ENCODE measurements at regions not wholly inside any gene's neighbourhood (a gene's known extent, or its start where the extent isn't known, plus 50 kb on each side); places are given as distances from the start of the nearest gene placed in this dataset.

GRCh38 chr11:116698080-116698479 lies 74.7 kb downstream of the BUD13 start:
- Histone ChIP-seq H3K4me3 (no peak overlapping the region), H3K9me3 (replicated peaks) (no peaks in the 10 kb centered on the region), H3K36me3 (no peaks in the 10 kb centered on the region), H3K27ac (no peak overlapping the region), H3K27me3 (no peaks in the 10 kb centered on the region), H3K4me1 (no peaks in the 10 kb centered on the region)
- DNase-seq = no peak

GRCh38 chr11:116697639-116698038 lies 75.1 kb downstream of the BUD13 start:
- no peaks in the 10 kb centered on the region for H3K36me3 ChIP-seq
- H3K9me3 ChIP-seq (replicated peaks) = no peaks in the 10 kb centered on the region
- no peaks in the 10 kb centered on the region for H3K4me1 ChIP-seq
- no peak overlapping the region for H3K4me3 ChIP-seq
- no peaks in the 10 kb centered on the region for H3K27me3 ChIP-seq
- DNase-seq = no peak
- H3K27ac ChIP-seq = no peak overlapping the region

GRCh38 chr11:116697011-116697410 lies 75.8 kb downstream of the BUD13 start:
- H3K4me3 ChIP-seq = no peak overlapping the region
- H3K27me3 ChIP-seq = no peaks in the 10 kb centered on the region
- no peak for DNase-seq
- H3K27ac ChIP-seq = no peak overlapping the region
- H3K4me1 ChIP-seq = no peaks in the 10 kb centered on the region
- H3K9me3 ChIP-seq (replicated peaks) = no peaks in the 10 kb centered on the region
- H3K36me3 ChIP-seq = no peaks in the 10 kb centered on the region

- H3K27ac ChIP-seq = no peak overlapping the region
- H3K27me3 ChIP-seq = no peaks in the 10 kb centered on the region
- no peak for DNase-seq
- no peaks in the 10 kb centered on the region for H3K36me3 ChIP-seq
- H3K4me1 ChIP-seq = no peaks in the 10 kb centered on the region
- H3K9me3 ChIP-seq (replicated peaks) = no peaks in the 10 kb centered on the region
- H3K4me3 ChIP-seq = no peak overlapping the region
Observed at GRCh38 chr11:116696381-116696941, 76.3 kb downstream of the BUD13 start.

GRCh38 chr11:116695657-116696254 lies 77.0 kb downstream of the BUD13 start:
- H3K9me3 ChIP-seq (replicated peaks) = no peaks in the 10 kb centered on the region
- no peaks in the 10 kb centered on the region for H3K36me3 ChIP-seq
- H3K4me1 ChIP-seq = no peaks in the 10 kb centered on the region
- no peaks in the 10 kb centered on the region for H3K27me3 ChIP-seq
- DNase-seq = no peak
- no peak overlapping the region for H3K27ac ChIP-seq
- H3K4me3 ChIP-seq = no peak overlapping the region

GRCh38 chr11:116694815-116695590 lies 77.8 kb downstream of the BUD13 start:
- Histone ChIP-seq H3K27me3 (no peaks in the 10 kb centered on the region), H3K4me1 (no peaks in the 10 kb centered on the region), H3K4me3 (no peak overlapping the region), H3K9me3 (replicated peaks) (no peaks in the 10 kb centered on the region), H3K27ac (no peak overlapping the region), H3K36me3 (no peaks in the 10 kb centered on the region)
- no peak for DNase-seq

- Histone ChIP-seq H3K27ac (no peak overlapping the region), H3K36me3 (no peaks in the 10 kb centered on the region)
- DNase-seq = no peak
Observed at GRCh38 chr11:116694349-116694725, 78.5 kb downstream of the BUD13 start.

GRCh38 chr11:116693593-116694348 lies 79.0 kb downstream of the BUD13 start:
- no peak for DNase-seq
- Histone ChIP-seq H3K36me3 (no peaks in the 10 kb centered on the region), H3K4me3 (no peak overlapping the region), H3K27ac (no peak overlapping the region), H3K4me1 (no peaks in the 10 kb centered on the region), H3K27me3 (no peaks in the 10 kb centered on the region), H3K9me3 (replicated peaks) (no peaks in the 10 kb centered on the region)

More at GRCh38 chr11:116694349-116694725, 78.5 kb downstream of the BUD13 start:
- Histone ChIP-seq H3K9me3 (replicated peaks) (no peaks in the 10 kb centered on the region), H3K4me3 (no peak overlapping the region), H3K4me1 (no peaks in the 10 kb centered on the region), H3K27me3 (no peaks in the 10 kb centered on the region)

GRCh38 chr11:116693102-116693570 lies 79.7 kb downstream of the BUD13 start:
- Histone ChIP-seq H3K4me3 (no peak overlapping the region), H3K36me3 (no peaks in the 10 kb centered on the region), H3K27ac (no peak overlapping the region), H3K4me1 (no peaks in the 10 kb centered on the region), H3K27me3 (no peaks in the 10 kb centered on the region), H3K9me3 (replicated peaks) (no peaks in the 10 kb centered on the region)
- DNase-seq = no peak

- Histone ChIP-seq H3K27ac (no peak overlapping the region), H3K36me3 (no peaks in the 10 kb centered on the region), H3K27me3 (no peaks in the 10 kb centered on the region), H3K9me3 (replicated peaks) (no peaks in the 10 kb centered on the region), H3K4me1 (no peaks in the 10 kb centered on the region), H3K4me3 (no peak overlapping the region)
- DNase-seq = no peak
Observed at GRCh38 chr11:116692318-116693101, 80.3 kb downstream of the BUD13 start.

- H3K9me3 ChIP-seq (replicated peaks) = no peaks in the 10 kb centered on the region
- DNase-seq = peak in 1 of 2 experiments; percentile 50
- no peak overlapping the region for H3K27ac ChIP-seq
- no peaks in the 10 kb centered on the region for H3K36me3 ChIP-seq
- H3K27me3 ChIP-seq = no peaks in the 10 kb centered on the region
- H3K4me3 ChIP-seq = no peak overlapping the region
- H3K4me1 ChIP-seq = no peaks in the 10 kb centered on the region
Observed at GRCh38 chr11:116691771-116692177, 81.0 kb downstream of the BUD13 start.

GRCh38 chr11:116690611-116691010 lies 82.2 kb downstream of the BUD13 start:
- Histone ChIP-seq H3K27me3 (no peaks in the 10 kb centered on the region), H3K36me3 (no peaks in the 10 kb centered on the region)

GRCh38 chr11:116689413-116690127 lies 83.2 kb downstream of the BUD13 start:
- no peak overlapping the region for H3K4me3 ChIP-seq
- no peak overlapping the region for H3K27ac ChIP-seq
- H3K36me3 ChIP-seq = no peaks in the 10 kb centered on the region
- no peaks in the 10 kb centered on the region for H3K27me3 ChIP-seq
- H3K9me3 ChIP-seq (replicated peaks) = no peaks in the 10 kb centered on the region
- no peak for DNase-seq
- H3K4me1 ChIP-seq = no peaks in the 10 kb centered on the region

More at GRCh38 chr11:116690611-116691010, 82.2 kb downstream of the BUD13 start:
- Histone ChIP-seq H3K4me1 (no peaks in the 10 kb centered on the region), H3K4me3 (no peak overlapping the region), H3K9me3 (replicated peaks) (no peaks in the 10 kb centered on the region), H3K27ac (no peak overlapping the region)
- no peak for DNase-seq

- no peak for DNase-seq
Observed at GRCh38 chr11:116688202-116688540, 84.6 kb downstream of the BUD13 start.

More at GRCh38 chr11:116688202-116688540, 84.6 kb downstream of the BUD13 start:
- Histone ChIP-seq H3K36me3 (no peaks in the 10 kb centered on the region), H3K27ac (no peak overlapping the region), H3K4me1 (no peaks in the 10 kb centered on the region), H3K9me3 (replicated peaks) (no peaks in the 10 kb centered on the region), H3K4me3 (no peak overlapping the region), H3K27me3 (no peaks in the 10 kb centered on the region)

Data from SJCRH30 (cell line).